Subcutaneous abdominal adipose tissue (tissue), 5 donors: ENCODE measurements at regions not wholly inside any gene's neighbourhood (a gene's known extent, or its start where the extent isn't known, plus 50 kb on each side); places are given as distances from the start of the nearest gene placed in this dataset.
A peak's percentile ranks its signal among the peaks of the same experiment; 100 is the strongest.

Experiments
- H3K27ac ChIP-seq: one replicate; pipeline ENCODE4 v1.7.0; 2013; ENCODE audit warnings: low read depth, mild to moderate bottlenecking, inconsistent platforms, low read length, moderate library complexity
- H3K27me3 ChIP-seq, 5 donors: one replicate each; pipeline ENCODE4 v1.7.0; 2013; ENCODE audit warnings: low read length in 5 of 5, inconsistent platforms in 1 of 5; ENCODE audit not compliant: control insufficient read depth in 5 of 5, insufficient read depth in 4 of 5
- H3K36me3 ChIP-seq, 5 donors: one replicate each; pipeline ENCODE4 v1.7.0; 2013; ENCODE audit warnings: low read length in 5 of 5; ENCODE audit not compliant: control insufficient read depth in 5 of 5, insufficient read depth in 5 of 5
- H3K4me1 ChIP-seq, 5 donors: one replicate each; pipeline ENCODE4 v1.7.0; 2013; ENCODE audit warnings: low read length in 5 of 5, mild to moderate bottlenecking in 3 of 5, moderate library complexity in 1 of 5; ENCODE audit not compliant: control insufficient read depth in 5 of 5, insufficient read depth in 5 of 5
- H3K4me3 ChIP-seq, 5 donors: one replicate each; pipeline ENCODE4 v1.7.0; 2013; ENCODE audit warnings: low read length in 5 of 5, low read depth in 1 of 5
- H3K9ac ChIP-seq, 5 donors: one replicate each; pipeline ENCODE4 v1.7.0; 2013; ENCODE audit warnings: low read length in 5 of 5, mild to moderate bottlenecking in 4 of 5, moderate library complexity in 3 of 5
- H3K9me3 ChIP-seq, 5 donors: one replicate each; pipeline ENCODE4 v1.7.0; 2013; ENCODE audit warnings: low read length in 5 of 5; ENCODE audit not compliant: control insufficient read depth in 5 of 5
- donor health status: healthy.
- donor health status: healthy.
- donor health status: healthy.
- donor health status: healthy.
- donor health status: healthy.

DNA sequence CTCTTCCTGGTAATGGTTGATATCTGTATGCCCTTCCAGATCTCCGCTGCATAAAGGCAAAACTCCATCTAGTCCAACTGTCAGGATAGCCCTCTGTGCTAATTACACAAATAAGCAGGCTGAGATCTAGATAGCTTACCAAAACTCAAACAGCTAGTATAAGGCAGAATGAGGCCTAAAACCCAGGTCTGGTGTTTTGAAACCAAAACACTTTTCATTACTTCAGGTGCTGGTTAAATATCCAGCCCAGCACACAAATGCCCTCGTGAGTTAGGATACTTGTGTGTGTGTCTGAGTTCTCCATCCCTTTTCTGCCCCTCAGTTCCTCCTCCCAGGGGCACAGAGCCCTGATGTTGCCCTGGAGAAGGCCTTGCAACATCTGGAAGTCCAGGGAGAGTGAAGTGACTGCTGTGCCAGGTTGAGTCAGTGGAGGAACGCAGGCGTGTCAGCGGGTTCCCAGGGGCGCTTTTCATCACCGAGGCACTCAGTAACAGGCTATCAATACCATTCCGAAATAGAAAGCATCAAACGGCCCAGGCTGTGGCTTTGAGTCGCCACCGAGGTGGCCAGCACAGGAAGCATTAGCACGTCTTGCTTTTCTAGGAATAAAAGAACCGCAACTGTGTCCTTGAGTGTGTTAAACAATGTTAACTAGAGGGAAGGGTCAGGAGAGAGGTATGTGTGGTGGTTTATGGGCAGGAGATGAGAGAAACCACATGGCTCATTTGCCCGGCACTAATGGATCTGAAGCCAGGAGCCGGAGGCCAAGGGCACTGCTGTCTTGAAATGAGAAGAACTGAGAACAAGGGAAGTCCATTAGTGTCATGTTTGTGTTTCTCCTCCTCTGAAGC is 90.7 kb upstream of the WLS start:
- Histone ChIP-seq H3K9me3 (no peaks in the 10 kb centered on the region), H3K27me3 (no peaks in the 10 kb centered on the region), H3K4me3 (peak overlapping the region in 1 of 5 donors; percentile 41), H3K36me3 (no peaks in the 10 kb centered on the region), H3K9ac (peak overlapping the region in 1 of 5 donors; percentile 6), H3K27ac (no peak overlapping the region), H3K4me1 (peaks cover 0 to 16% (median 12%) of the 10 kb centered on the region in 5 donors)

DNA sequence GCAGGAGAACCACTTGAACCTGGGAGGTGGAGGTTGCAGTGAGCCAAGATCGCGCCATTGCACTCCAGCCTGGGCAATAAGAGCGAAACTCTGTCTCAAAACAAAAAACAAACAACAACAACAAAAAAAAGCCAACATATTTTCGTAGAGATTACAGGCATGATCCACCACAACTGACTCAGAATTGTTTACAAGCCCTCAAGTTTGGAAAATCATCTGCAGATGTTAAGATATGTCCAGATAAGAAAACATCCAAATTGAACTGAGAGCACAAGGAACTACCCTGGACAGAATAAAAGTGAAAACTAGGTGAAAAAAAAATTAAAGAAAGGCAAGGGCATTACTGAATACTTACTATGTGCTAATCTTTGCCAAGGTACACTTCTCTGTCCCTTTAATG is 89.8 kb upstream of the WLS start:
- H3K27ac ChIP-seq: no peak overlapping the region
- H3K9ac ChIP-seq: no peak overlapping the region
- no peaks in the 10 kb centered on the region for H3K9me3 ChIP-seq
- no peaks in the 10 kb centered on the region for H3K36me3 ChIP-seq
- H3K4me3 ChIP-seq: no peak overlapping the region
- peaks cover 0 to 12% (median 9%) of the 10 kb centered on the region in 5 donors for H3K4me1 ChIP-seq
- H3K27me3 ChIP-seq: no peaks in the 10 kb centered on the region

DNA sequence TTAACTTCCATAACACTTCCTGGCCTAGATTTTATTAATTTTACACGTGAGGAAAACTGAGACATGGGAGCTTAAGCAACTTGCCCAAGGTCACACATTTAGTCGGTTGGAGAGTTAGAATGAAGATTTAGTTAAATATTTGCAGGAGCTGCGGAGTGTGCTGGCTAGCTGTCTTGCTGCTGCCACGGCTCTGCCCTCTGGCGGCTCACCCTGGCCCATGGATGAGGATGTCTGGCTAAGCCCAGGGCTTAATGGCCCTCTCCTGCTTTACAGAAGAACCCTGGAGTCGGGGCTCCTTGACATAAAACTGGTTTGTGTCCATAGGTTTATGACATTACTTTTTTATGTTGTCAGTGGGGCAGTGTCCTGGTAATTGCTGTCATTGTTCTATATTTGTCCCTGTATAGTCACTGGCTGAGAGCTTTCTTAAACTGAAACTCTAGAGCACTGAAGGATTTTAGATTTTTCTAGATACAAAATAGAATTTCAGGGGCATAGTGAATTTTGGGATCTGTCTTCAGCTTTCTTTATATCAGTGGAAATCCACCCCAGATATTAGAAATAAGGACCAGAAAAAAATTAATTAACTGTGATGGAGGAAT is 88.9 kb upstream of the WLS start:
- Histone ChIP-seq H3K27ac (no peak overlapping the region), H3K36me3 (no peaks in the 10 kb centered on the region), H3K9me3 (no peaks in the 10 kb centered on the region), H3K9ac (no peak overlapping the region), H3K4me3 (no peak overlapping the region), H3K27me3 (no peaks in the 10 kb centered on the region), H3K4me1 (peaks cover 0 to 12% (median 9%) of the 10 kb centered on the region in 5 donors)

DNA sequence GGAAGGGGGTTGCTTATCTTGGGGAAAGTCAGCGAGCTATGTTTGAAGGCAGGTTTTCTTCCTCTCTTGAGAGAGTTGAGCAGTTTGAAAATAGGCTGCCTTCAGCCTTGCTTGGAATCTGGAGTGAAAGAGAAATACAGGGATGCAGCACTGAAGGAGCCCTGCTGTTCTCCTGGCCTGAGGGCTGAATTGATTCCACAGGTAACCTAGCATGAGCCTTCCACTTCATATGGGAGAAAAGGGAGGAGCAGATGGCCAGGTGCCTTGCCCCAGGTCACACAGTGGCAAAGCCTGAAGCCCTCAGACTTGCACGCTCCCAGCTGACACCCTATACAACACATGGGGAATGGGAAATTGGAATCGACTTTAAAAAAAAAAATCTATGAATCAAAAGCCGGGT is 88.0 kb upstream of the WLS start:
- no peak overlapping the region for H3K4me3 ChIP-seq
- no peaks in the 10 kb centered on the region for H3K36me3 ChIP-seq
- no peak overlapping the region for H3K27ac ChIP-seq
- H3K4me1 ChIP-seq: peaks cover 0 to 12% (median 9%) of the 10 kb centered on the region in 5 donors
- H3K9me3 ChIP-seq: no peaks in the 10 kb centered on the region
- no peak overlapping the region for H3K9ac ChIP-seq
- no peaks in the 10 kb centered on the region for H3K27me3 ChIP-seq

DNA sequence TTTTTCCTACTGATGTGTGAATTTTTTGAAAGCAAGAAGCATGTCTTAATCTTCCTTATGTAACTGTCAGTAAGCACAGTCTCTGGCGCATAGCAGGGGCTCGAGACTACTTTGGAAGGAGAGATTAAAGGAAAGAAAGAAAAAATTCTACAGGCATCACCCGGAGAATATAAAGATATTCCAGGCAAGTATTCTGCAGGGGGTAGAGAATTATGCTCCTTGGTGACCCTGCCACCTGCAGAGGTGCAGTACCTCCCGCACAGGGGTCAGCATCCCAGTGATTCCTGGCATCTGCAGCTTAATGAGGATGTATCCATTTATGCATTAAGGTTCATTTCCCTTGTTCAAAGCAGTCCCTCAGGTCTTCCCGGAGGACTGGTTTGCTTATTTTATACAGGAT is 87.6 kb upstream of the WLS start:
- no peak overlapping the region for H3K4me3 ChIP-seq

DNA sequence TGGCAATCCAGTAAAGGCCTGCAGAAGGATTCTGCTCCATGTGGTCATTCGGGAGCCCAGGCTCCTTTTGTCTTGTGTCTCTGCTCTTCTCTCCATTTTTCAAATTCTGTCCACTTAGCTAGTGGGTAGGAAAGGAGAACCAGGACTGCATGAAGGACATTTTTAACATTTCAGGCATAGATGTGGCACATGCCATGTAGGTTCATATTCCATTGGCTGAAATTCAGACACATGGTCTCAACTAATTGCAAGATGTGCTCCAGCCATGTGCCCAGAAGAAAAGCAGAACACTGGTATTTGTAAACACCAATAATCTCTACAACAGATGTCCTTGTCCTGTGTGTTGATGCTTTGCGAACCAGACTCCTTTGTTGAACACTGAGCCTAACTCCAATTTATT is 85.2 kb upstream of the WLS start:
- Histone ChIP-seq H3K4me3 (no peak overlapping the region), H3K4me1 (peaks cover 0 to under 1% (median 0%) of the 10 kb centered on the region in 5 donors), H3K27me3 (no peaks in the 10 kb centered on the region), H3K27ac (no peak overlapping the region), H3K9ac (no peak overlapping the region), H3K36me3 (no peaks in the 10 kb centered on the region), H3K9me3 (no peaks in the 10 kb centered on the region)

More for the DNA sequence above, 87.6 kb upstream of the WLS start:
- Histone ChIP-seq H3K36me3 (no peaks in the 10 kb centered on the region), H3K4me1 (peaks cover 0 to 12% (median 9%) of the 10 kb centered on the region in 5 donors), H3K9me3 (no peaks in the 10 kb centered on the region), H3K27me3 (no peaks in the 10 kb centered on the region), H3K27ac (no peak overlapping the region), H3K9ac (no peak overlapping the region)

DNA sequence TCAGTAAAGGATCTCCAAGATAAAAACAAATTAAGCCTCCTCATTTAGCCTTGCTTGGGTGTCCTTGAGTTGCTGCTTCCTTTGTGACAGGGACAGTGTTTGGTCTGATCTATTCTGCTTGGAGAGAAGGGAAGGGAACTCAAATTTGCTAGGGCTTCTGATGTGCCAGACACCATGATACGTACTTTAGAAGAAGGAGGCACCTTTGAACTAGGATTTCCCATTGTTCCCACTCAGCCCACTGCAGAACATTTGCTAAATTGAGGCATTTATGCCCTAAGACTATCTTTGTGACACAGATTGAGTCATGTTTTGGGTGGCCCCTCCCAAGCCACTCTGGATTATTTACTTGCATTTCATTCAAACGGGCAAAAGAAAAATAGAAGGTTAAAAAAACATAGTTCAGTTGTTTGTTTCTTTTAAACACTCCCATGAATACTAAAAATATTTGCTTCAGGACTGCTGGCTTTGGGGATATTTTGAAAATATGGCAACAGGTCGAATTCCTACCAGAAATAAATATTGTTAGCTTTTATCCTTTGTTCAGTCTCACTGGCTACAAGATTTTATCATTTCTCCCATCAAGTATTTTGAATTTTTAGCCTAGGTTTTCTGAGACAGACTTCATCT is 81.9 kb upstream of the WLS start:
- no peak overlapping the region for H3K27ac ChIP-seq

DNA sequence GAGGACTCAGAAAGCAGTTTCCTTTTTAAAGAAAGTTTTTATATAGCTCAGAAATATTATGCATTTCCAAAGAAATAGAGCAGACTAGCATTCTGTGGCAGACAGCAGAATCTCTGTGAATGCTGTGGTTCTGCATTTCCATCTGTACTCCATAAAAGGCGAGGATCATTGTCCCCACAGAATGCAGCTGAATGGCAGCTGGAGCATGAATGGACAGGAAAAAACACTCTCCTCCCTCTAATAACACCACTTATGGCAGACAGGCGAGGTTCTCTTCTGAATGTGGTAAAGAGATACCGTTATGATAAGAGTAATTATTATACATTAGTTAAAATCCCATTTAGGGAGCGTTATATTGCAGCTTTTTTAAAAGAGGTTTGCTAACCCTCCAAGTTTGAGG is 81.4 kb upstream of the WLS start:
- Histone ChIP-seq H3K27me3 (no peaks in the 10 kb centered on the region), H3K27ac (no peak overlapping the region), H3K9ac (no peak overlapping the region), H3K9me3 (no peaks in the 10 kb centered on the region), H3K4me3 (no peak overlapping the region), H3K36me3 (no peaks in the 10 kb centered on the region), H3K4me1 (no peaks in the 10 kb centered on the region)

More for the DNA sequence above, 81.9 kb upstream of the WLS start:
- H3K9ac ChIP-seq: no peak overlapping the region
- H3K4me1 ChIP-seq: no peaks in the 10 kb centered on the region
- no peak overlapping the region for H3K4me3 ChIP-seq
- no peaks in the 10 kb centered on the region for H3K27me3 ChIP-seq
- no peaks in the 10 kb centered on the region for H3K36me3 ChIP-seq
- H3K9me3 ChIP-seq: no peaks in the 10 kb centered on the region

DNA sequence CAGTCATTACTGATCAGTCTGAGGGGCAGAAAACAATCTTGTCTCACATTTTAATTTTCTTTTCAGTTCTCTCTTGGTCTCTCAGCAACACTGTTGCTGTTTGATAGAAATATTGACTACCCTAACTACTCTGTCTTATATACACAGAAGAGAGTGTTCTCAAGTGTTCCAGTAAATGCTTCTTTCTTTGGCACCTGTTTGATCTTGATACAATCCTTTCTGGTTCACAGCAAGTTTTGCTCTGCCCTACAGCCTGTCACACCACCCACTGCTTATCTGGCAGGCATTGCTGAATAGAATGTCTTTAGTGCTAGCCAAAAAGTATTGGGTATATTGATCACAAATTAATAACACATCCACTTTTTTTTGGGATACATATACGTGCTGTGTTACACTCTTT is 75.7 kb upstream of the WLS start:
- H3K36me3 ChIP-seq: no peaks in the 10 kb centered on the region
- H3K4me3 ChIP-seq: no peak overlapping the region
- no peaks in the 10 kb centered on the region for H3K4me1 ChIP-seq
- no peak overlapping the region for H3K9ac ChIP-seq
- H3K27me3 ChIP-seq: no peaks in the 10 kb centered on the region
- no peaks in the 10 kb centered on the region for H3K9me3 ChIP-seq
- H3K27ac ChIP-seq: no peak overlapping the region

DNA sequence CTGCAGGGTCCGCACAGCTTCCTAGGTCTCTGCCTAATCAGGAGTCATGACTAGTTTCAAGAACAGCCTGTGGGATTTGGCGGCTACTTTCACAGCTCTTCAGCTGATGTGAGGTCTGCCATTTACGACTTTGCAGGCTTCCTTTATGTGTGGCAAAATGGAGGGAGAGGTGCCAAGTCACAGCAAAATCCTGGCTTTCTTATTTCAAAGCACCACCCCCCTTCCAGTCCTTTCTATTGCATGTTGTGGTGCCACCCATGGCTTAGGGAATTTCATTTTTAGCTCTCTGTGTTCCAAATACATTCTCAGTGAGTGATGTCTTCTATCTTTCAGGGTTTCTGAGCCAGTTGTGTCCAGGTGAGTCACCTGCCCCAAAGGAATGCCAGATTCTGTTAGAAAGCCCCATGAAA is 75.1 kb upstream of the WLS start:
- Histone ChIP-seq H3K9me3 (no peaks in the 10 kb centered on the region), H3K36me3 (no peaks in the 10 kb centered on the region), H3K27ac (no peak overlapping the region), H3K27me3 (no peaks in the 10 kb centered on the region), H3K9ac (no peak overlapping the region), H3K4me3 (no peak overlapping the region), H3K4me1 (no peaks in the 10 kb centered on the region)
